HL-60 (cell line): ENCODE measurements at regions not wholly inside any gene's neighbourhood (a gene's known extent, or its start where the extent isn't known, plus 50 kb on each side); places are given as distances from the start of the nearest gene placed in this dataset.

Source experiments
- GABPA ChIP-seq: IDR thresholded peaks from 2 replicates; pipeline ENCODE4 v1.6.1; 2012; ENCODE audit warnings: low read depth
- POLR2AphosphoS5 ChIP-seq: IDR thresholded peaks from 2 replicates; pipeline ENCODE4 v1.6.1; 2012; ENCODE audit warnings: low read depth
- REST ChIP-seq: IDR thresholded peaks from 2 replicates; pipeline ENCODE4 v1.6.1; 2012; ENCODE audit warnings: low read depth; ENCODE audit not compliant: insufficient replicate concordance
- TF ChIP-seq, protein P1 (sequence below): IDR thresholded peaks from one replicate; pipeline ENCODE4 v1.5.1; 2011; ENCODE audit warnings: low read length, control low read depth, inconsistent platforms; ENCODE audit not compliant: insufficient read depth

GRCh38 chr12:66776974-66777373, 98.1 kb upstream of the GRIP1 start:
- TF ChIP-seq, protein P1, sequence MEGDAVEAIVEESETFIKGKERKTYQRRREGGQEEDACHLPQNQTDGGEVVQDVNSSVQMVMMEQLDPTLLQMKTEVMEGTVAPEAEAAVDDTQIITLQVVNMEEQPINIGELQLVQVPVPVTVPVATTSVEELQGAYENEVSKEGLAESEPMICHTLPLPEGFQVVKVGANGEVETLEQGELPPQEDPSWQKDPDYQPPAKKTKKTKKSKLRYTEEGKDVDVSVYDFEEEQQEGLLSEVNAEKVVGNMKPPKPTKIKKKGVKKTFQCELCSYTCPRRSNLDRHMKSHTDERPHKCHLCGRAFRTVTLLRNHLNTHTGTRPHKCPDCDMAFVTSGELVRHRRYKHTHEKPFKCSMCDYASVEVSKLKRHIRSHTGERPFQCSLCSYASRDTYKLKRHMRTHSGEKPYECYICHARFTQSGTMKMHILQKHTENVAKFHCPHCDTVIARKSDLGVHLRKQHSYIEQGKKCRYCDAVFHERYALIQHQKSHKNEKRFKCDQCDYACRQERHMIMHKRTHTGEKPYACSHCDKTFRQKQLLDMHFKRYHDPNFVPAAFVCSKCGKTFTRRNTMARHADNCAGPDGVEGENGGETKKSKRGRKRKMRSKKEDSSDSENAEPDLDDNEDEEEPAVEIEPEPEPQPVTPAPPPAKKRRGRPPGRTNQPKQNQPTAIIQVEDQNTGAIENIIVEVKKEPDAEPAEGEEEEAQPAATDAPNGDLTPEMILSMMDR = no peak
- TF ChIP-seq POLR2AphosphoS5 = no peak
- no peak for TF ChIP-seq REST
- TF ChIP-seq GABPA = no peak
